ENCODE measurements at regions not wholly inside any gene's neighbourhood (a gene's known extent, or its start where the extent isn't known, plus 50 kb on each side); places are given as distances from the start of the nearest gene placed in this dataset.

GRCh38 chr5:85732185-85732584, 885.6 kb upstream of the COX7C start (continued):
- no peak for TF ChIP-seq BCL11A (IDR thresholded peaks at IDR 0.05; ENCODE audit: low read depth in 2 of 2, low read length in 2 of 2)

GRCh38 chr5:85741972-85742371, 875.8 kb upstream of the COX7C start:
- Histone ChIP-seq H2BK12ac (ENCODE audit: low read depth, low read length) (no peak overlapping the region), H3K9me3 (ENCODE audit: insufficient read depth in 2 of 2, low read depth in 1 of 2, low read length in 1 of 2) (peaks cover 12% of the 10 kb centered on the region in 2 experiments; a peak in 3 of 4 replicates), H2BK20ac (ENCODE audit: low read length) (no peak overlapping the region), H4K91ac (replicated peaks; ENCODE audit: insufficient read length, low read length) (no peak overlapping the region), H3K23me2 (ENCODE audit: low read depth, low read length) (no peaks in the 10 kb centered on the region), H3K4me3 (ENCODE audit: extremely low read depth in 1 of 4, insufficient read depth in 2 of 4, low read depth in 3 of 4, low read length in 4 of 4) (no peak overlapping the region), H3K36me3 (ENCODE audit: control insufficient read depth in 2 of 4, insufficient read depth in 4 of 4, low read length in 3 of 4) (no peaks in the 10 kb centered on the region; a peak in 1 of 8 replicates), H2AFZ (ENCODE audit: low read length) (no peak overlapping the region), H3K4me2 (ENCODE audit: insufficient read depth in 1 of 2, low read depth in 2 of 2, low read length in 2 of 2) (no peak overlapping the region), H3K79me1 (ENCODE audit: low read depth, low read length) (no peaks in the 10 kb centered on the region), H3K18ac (ENCODE audit: extremely low read depth, low read length) (no peak overlapping the region), H4K5ac (ENCODE audit: insufficient read length, low read depth, low read length) (no peak overlapping the region), H3K79me2 (ENCODE audit: control insufficient read depth in 1 of 2, insufficient read depth in 2 of 2, low read length in 2 of 2) (no peaks in the 10 kb centered on the region), H2BK15ac (ENCODE audit: low read length) (no peak overlapping the region), H3K9ac (replicated peaks in 1 of 4; ENCODE audit: extremely low read depth in 1 of 4, low read depth in 3 of 4, low read length in 3 of 4) (no peak overlapping the region), H2BK120ac (replicated peaks; ENCODE audit: low read depth, low read length) (no peak overlapping the region), H3K23ac (ENCODE audit: insufficient read length) (no peak overlapping the region), H4K8ac (ENCODE audit: extremely low read depth, insufficient read depth, low read length) (no peak overlapping the region), H3K27ac (ENCODE audit: low read depth, low read length) (no peak overlapping the region), H4K20me1 (replicated peaks in 1 of 2; ENCODE audit: control insufficient read depth in 1 of 2, insufficient read depth in 2 of 2, low read length in 2 of 2) (no peaks in the 10 kb centered on the region), H2AK5ac (ENCODE audit: low read depth, low read length) (no peak overlapping the region), H3K27me3 (replicated peaks in 1 of 4; ENCODE audit: control insufficient read depth in 3 of 4, extremely low read depth in 1 of 4, insufficient read depth in 3 of 4, low read length in 3 of 4) (no peaks in the 10 kb centered on the region), H3K4me1 (replicated peaks in 1 of 4; ENCODE audit: control insufficient read depth in 3 of 4, insufficient read depth in 4 of 4, low read length in 3 of 4) (no peaks in the 10 kb centered on the region), H3K4ac (replicated peaks; ENCODE audit: insufficient read length, low read depth, low read length) (no peak overlapping the region), H3K56ac (replicated peaks; ENCODE audit: insufficient read length, low read depth, low read length) (no peak overlapping the region), H3K14ac (ENCODE audit: insufficient read length) (no peak overlapping the region), H2BK5ac (ENCODE audit: low read depth, low read length) (no peak overlapping the region)
- TF ChIP-seq CHD1 (IDR thresholded peaks at IDR 0.05; ENCODE audit: low read depth, low read length), result no peak
- ChIA-PET POLR2A (ENCODE audit: partially characterized antibody) (no interaction called here), CTCF (ENCODE audit: partially characterized antibody) (no interaction called here)
- no peak for FAIRE-seq
- DNase-seq (ENCODE audit: low read depth in 1 of 2, low spot score in 2 of 2), result no peak

Measured in H1 (cell line).